ENCODE measurements at regions not wholly inside any gene's neighbourhood (a gene's known extent, or its start where the extent isn't known, plus 50 kb on each side); places are given as distances from the start of the nearest gene placed in this dataset.
"Not testable (repeated sequence)": the region's sequence is repeated elsewhere in the genome, so short reads cannot be mapped to it uniquely, and the experiment has no call there.

DNA sequence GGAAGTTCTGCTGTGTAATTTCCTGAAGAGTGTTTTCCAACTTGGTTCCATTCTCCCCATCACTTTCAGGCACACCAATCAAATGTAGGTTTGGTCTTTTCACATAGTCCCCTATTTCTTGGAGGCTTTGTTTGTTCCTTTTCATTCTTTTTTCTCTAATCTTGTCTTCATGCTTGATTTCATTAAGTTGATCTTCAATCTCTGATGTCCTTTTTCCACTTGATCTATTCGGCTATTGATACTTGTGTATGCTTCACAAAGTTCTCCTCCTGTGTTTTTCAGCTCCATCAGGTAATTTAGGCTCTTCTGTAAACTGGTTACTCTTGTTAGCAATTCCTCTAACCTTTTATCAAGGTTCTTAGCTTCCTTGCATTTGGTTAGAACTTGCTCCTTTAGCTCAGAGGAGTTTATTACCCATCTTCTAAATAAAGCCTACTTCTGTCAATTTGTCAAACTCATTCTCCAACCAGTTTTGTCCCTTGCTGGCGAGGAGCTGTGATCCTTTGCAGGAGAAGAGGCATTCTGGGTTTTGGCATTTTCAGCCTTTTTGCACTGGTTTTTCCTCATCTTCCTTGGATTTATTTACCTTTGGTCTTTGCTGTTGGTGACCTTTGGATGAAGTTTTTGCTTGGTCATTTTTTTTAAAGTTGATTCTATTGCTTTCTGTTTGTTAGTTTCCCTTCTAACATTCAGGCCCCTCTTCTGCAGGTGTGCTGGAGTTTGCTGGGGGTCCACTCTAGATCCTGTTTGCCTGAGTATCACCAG lies 261.5 kb downstream of the FOXG1 start:
- not testable (repeated sequence) for H3K4me3 ChIP-seq (replicated peaks; ENCODE audit: insufficient read depth, low read length); H3K27ac ChIP-seq (replicated peaks); DNase-seq (ENCODE audit: low read depth in 1 of 2, low spot score in 1 of 2); H3K27me3 ChIP-seq (ENCODE audit: insufficient read depth, poor library complexity, severe bottlenecking)

DNA sequence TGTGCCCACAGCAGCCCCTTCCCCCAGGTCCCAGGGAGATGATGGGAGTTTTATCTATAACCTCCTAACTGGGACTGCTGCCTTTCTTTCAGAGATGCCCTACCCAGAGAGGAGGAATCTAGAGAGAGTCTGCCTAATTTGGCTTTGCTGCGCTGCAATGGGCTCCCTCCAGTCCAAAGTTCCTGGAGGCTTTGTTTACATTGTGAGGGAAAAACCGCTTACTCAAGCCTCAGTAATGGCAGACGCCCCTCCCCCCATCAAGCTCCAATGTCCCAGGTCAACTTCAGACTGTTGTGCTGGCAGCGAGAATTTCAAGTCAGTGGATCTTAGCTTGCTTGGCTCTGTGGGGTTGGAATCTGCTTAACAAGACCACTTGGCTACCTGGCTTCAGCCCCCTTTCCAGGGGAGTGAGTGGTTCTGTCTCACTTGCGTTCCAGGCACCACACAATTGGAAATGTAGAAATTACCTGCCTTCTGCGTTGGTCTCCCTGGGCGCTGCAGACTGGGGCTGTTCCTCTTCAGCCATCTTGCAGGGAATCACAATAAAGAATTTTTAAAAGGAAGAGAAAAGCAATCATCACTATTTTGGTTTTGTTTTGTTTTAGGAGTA lies 262.5 kb downstream of the FOXG1 start:
- no peak for DNase-seq (ENCODE audit: low read depth in 1 of 2, low spot score in 1 of 2)
- H3K4me3 ChIP-seq (replicated peaks; ENCODE audit: insufficient read depth, low read length), result no peak overlapping the region
- no peaks in the 10 kb centered on the region for H3K27me3 ChIP-seq (ENCODE audit: insufficient read depth, poor library complexity, severe bottlenecking)
- no peak overlapping the region for H3K27ac ChIP-seq (replicated peaks)
- no peak for TF ChIP-seq SPI1 (IDR thresholded peaks at IDR 0.05; ENCODE audit: borderline replicate concordance, low read depth)
- TF ChIP-seq GABPA (IDR thresholded peaks at IDR 0.05; ENCODE audit: low read depth), result no peak
- TF ChIP-seq, protein P1, sequence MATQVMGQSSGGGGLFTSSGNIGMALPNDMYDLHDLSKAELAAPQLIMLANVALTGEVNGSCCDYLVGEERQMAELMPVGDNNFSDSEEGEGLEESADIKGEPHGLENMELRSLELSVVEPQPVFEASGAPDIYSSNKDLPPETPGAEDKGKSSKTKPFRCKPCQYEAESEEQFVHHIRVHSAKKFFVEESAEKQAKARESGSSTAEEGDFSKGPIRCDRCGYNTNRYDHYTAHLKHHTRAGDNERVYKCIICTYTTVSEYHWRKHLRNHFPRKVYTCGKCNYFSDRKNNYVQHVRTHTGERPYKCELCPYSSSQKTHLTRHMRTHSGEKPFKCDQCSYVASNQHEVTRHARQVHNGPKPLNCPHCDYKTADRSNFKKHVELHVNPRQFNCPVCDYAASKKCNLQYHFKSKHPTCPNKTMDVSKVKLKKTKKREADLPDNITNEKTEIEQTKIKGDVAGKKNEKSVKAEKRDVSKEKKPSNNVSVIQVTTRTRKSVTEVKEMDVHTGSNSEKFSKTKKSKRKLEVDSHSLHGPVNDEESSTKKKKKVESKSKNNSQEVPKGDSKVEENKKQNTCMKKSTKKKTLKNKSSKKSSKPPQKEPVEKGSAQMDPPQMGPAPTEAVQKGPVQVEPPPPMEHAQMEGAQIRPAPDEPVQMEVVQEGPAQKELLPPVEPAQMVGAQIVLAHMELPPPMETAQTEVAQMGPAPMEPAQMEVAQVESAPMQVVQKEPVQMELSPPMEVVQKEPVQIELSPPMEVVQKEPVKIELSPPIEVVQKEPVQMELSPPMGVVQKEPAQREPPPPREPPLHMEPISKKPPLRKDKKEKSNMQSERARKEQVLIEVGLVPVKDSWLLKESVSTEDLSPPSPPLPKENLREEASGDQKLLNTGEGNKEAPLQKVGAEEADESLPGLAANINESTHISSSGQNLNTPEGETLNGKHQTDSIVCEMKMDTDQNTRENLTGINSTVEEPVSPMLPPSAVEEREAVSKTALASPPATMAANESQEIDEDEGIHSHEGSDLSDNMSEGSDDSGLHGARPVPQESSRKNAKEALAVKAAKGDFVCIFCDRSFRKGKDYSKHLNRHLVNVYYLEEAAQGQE (IDR thresholded peaks at IDR 0.05; ENCODE audit: insufficient replicate concordance, low read depth), result no peak
- no peak for TF ChIP-seq POLR2AphosphoS5 (IDR thresholded peaks at IDR 0.05; ENCODE audit: low read depth)
- TF ChIP-seq, protein P2, sequence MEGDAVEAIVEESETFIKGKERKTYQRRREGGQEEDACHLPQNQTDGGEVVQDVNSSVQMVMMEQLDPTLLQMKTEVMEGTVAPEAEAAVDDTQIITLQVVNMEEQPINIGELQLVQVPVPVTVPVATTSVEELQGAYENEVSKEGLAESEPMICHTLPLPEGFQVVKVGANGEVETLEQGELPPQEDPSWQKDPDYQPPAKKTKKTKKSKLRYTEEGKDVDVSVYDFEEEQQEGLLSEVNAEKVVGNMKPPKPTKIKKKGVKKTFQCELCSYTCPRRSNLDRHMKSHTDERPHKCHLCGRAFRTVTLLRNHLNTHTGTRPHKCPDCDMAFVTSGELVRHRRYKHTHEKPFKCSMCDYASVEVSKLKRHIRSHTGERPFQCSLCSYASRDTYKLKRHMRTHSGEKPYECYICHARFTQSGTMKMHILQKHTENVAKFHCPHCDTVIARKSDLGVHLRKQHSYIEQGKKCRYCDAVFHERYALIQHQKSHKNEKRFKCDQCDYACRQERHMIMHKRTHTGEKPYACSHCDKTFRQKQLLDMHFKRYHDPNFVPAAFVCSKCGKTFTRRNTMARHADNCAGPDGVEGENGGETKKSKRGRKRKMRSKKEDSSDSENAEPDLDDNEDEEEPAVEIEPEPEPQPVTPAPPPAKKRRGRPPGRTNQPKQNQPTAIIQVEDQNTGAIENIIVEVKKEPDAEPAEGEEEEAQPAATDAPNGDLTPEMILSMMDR (IDR thresholded peaks at IDR 0.05; ENCODE audit: insufficient read depth, low read length), result no peak

DNA sequence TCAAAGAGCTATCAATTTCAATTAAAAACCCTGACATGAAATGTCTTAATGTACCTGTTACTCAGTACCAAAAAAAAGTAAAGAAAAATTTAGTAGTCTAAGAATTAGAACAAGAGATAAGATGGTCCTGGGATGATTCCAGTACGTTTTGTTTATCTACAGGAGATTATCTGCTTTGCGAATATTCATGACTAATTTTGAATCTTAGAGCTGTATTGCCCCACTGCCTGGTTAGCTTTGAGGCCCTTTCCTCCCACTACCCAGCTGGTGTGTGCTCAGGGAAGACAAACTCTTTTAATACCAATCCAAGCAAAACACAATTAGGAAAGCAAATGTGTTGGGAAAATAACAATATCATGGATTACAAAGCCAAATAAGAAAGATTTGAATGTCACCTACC lies 263.5 kb downstream of the FOXG1 start:
- TF ChIP-seq, protein P2 (IDR thresholded peaks at IDR 0.05; ENCODE audit: insufficient read depth, low read length), result no peak
- TF ChIP-seq SPI1 (IDR thresholded peaks at IDR 0.05; ENCODE audit: borderline replicate concordance, low read depth), result no peak
- TF ChIP-seq, protein P1 (IDR thresholded peaks at IDR 0.05; ENCODE audit: insufficient replicate concordance, low read depth), result no peak
- TF ChIP-seq POLR2AphosphoS5 (IDR thresholded peaks at IDR 0.05; ENCODE audit: low read depth), result no peak
- TF ChIP-seq GABPA (IDR thresholded peaks at IDR 0.05; ENCODE audit: low read depth), result no peak
- no peak overlapping the region for H3K4me3 ChIP-seq (replicated peaks; ENCODE audit: insufficient read depth, low read length)
- no peak for DNase-seq (ENCODE audit: low read depth in 1 of 2, low spot score in 1 of 2)

DNA sequence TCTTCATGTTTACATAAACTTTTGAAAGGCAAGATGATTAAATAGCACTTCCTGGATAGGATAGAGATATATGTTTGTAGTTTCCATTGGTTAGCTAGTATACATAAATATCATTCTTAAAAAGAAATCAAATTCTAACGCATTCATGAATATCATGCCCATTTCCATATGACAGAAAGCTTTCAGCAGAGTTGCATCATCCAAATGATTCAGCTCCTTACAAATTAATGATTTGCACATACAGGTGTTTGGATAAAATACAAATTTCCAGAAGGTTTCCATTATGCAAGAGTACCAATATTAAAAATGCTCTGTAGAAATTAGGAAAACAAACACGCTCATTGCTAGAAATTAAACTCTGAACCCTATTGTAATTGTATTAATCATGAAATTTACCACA lies 264.4 kb downstream of the FOXG1 start:
- no peak for DNase-seq (ENCODE audit: low read depth in 1 of 2, low spot score in 1 of 2)
- TF ChIP-seq SPI1 (IDR thresholded peaks at IDR 0.05; ENCODE audit: borderline replicate concordance, low read depth), result no peak

More for the DNA sequence above, 263.5 kb downstream of the FOXG1 start:
- Histone ChIP-seq H3K27ac (replicated peaks) (no peak overlapping the region), H3K27me3 (ENCODE audit: insufficient read depth, poor library complexity, severe bottlenecking) (no peaks in the 10 kb centered on the region)

More for the DNA sequence above, 264.4 kb downstream of the FOXG1 start:
- Histone ChIP-seq H3K27me3 (ENCODE audit: insufficient read depth, poor library complexity, severe bottlenecking) (no peaks in the 10 kb centered on the region), H3K4me3 (replicated peaks; ENCODE audit: insufficient read depth, low read length) (no peak overlapping the region), H3K27ac (replicated peaks) (no peak overlapping the region)
